Activated CD4-positive, alpha-beta T cell treated with anti-CD3 and anti-CD28 coated beads, Interleukin-2, amount 10 ng/mL, durations not matched to agents 7 days and 5 days (primary cell): ENCODE measurements at regions not wholly inside any gene's neighbourhood (a gene's known extent, or its start where the extent isn't known, plus 50 kb on each side); places are given as distances from the start of the nearest gene placed in this dataset.
"Not testable (repeated sequence)": the region's sequence is repeated elsewhere in the genome, so short reads cannot be mapped to it uniquely, and the experiment has no call there.

Source experiments
- CTCF ChIA-PET: fragments of 350-600 bp; sonication (Branson Sonifier 250); formaldehyde crosslinking; loops from one replicate; lab custom pipeline; 2021; ENCODE audit warnings: antibody characterized with exemption; lab: Charles Lee
- POLR2A ChIA-PET: fragments of 350-600 bp; sonication (Branson Sonifier 250); formaldehyde crosslinking; loops from one replicate; lab custom pipeline; 2021; ENCODE audit warnings: antibody characterized with exemption; lab: Charles Lee
- DNase-seq: peaks from one replicate; pipeline ENCODE4 v3.0.0-alpha.2; 2020
- H3K27ac Mint-ChIP-seq: one replicate; pipeline ENCODE4 v1.8.0; 2021; ENCODE audit warnings: mild to moderate bottlenecking, moderate library complexity, mixed read lengths
- H3K27me3 Mint-ChIP-seq: one replicate; pipeline ENCODE4 v1.8.0; 2021; ENCODE audit warnings: mixed read lengths
- H3K36me3 Mint-ChIP-seq: one replicate; pipeline ENCODE4 v1.8.0; 2021; ENCODE audit warnings: low read depth, mixed read lengths
- H3K4me1 Mint-ChIP-seq: one replicate; pipeline ENCODE4 v1.8.0; 2021; ENCODE audit warnings: mixed read lengths
- H3K4me3 Mint-ChIP-seq: one replicate; pipeline ENCODE4 v1.8.0; 2021; ENCODE audit warnings: mild to moderate bottlenecking, moderate library complexity, mixed read lengths
- H3K9me3 Mint-ChIP-seq: one replicate; pipeline ENCODE4 v1.8.0; 2021; ENCODE audit warnings: mixed read lengths

DNA sequence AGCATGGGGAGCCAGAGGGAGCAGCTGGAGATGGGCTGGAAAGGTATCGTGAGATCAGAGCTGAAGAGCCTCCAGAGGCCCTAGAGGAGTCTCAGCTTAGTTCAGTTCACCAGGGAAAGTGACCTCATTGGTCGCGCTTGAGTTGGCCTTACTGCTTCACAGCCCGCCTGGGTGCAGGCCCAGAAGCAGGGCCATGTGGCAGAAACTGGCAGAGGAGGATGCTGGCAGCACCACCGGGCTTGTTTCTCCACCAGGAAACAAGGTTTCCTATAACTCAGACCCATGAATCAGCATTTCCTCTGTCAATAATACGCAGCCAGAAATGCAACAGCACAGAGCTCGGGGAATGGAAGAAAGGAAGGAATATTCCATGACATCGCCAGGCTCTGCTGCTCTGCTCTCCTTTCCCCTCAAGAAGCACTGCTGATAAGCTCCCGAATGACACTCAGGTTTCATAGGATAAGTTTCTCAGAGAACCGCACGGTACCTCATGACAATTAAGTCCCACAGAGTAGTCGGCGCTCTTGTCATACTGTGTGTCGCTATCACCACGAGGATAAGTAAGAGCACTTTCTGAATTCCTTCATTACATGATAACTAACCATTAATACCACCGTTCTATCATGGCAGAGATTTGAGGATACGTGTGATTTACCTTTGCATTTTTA is 147.1 kb upstream of the LPP start:
- no peak for DNase-seq
- H3K27me3 Mint-ChIP-seq, result no peaks in the 10 kb centered on the region
- ChIA-PET CTCF (no interaction called here), POLR2A (no interaction called here)
- H3K36me3 Mint-ChIP-seq, result peaks cover 17% of the 10 kb centered on the region
- H3K4me3 Mint-ChIP-seq, result no peak overlapping the region
- peaks cover 16% of the 10 kb centered on the region for H3K9me3 Mint-ChIP-seq
- H3K27ac Mint-ChIP-seq, result no peak overlapping the region
- H3K4me1 Mint-ChIP-seq, result peaks cover 40% of the 10 kb centered on the region

DNA sequence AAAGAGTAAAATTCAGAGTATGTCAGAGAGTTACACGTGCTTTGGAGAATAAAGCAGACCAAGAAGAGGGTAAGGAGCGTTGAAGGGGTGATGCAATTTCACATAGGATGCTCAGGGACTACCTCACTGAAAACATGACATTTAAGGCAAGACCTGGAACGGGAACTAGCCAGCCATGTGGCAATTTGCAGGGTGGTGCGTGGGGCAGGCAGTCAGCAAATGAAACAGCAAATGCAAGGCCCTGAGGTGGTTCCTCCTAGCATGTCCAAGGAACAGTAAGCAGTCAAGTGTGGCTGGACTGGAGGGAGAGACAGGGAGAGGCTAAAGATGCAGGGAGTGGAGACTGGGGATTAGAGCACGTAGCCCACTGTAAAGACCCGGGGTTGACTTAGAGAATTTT is 146.1 kb upstream of the LPP start:
- ChIA-PET POLR2A (no interaction called here), CTCF (no interaction called here)
- Mint-ChIP-seq H3K4me1 (peaks cover 30% of the 10 kb centered on the region), H3K27ac (no peak overlapping the region), H3K27me3 (no peaks in the 10 kb centered on the region), H3K36me3 (peaks cover 12% of the 10 kb centered on the region), H3K4me3 (no peak overlapping the region), H3K9me3 (peaks cover 14% of the 10 kb centered on the region)
- no peak for DNase-seq

DNA sequence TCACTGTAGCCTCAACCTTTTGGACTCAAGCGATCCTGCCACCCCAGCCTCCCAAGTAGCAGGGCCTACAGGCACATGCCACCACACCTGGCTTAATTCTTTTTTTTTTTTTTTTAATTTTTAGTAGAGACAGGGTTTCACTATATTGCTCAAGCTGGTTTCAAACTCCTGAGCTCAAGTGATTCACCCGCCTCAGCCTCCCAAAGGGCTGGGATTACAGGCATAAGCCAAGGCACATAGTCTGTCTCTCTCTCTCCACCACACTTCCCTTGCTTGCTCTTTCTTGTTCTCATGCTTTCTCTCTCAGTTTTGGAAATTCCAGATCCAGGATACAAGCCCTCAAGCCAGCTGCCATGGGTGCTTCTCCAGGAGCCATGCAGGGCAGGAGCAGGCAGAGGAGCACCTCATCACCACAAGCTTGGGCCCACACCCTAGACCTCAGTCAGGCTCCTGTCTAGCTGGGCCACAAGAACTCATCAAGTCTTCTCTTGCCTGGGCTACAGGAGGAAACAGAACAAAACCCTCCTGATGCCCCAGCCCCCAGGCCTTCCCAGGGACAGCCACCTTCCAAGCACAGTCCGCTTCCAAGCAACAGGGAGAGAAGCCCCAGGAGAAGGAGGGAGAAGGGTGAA is 145.3 kb upstream of the LPP start:
- H3K27ac Mint-ChIP-seq, result peak overlapping the region; percentile 15
- POLR2A ChIA-PET, result no interaction called here

DNA sequence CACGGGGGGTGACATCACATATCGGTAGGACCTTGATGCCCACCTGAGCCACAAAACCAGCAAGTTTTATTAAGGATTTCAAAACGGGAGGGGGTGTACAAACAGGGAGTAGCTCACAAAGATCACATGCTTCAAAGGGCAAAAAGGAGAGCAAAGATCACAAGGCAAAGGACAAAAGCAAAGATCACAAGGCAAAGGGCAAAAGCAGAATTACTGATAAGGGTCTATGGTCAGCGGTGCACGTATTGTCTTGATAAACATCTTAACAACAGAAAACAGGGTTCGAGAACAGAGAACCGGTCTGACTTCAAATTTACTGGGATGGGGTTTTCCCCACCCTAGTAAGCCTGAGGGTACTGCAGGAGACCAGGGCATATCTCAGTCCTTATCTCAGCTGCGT is 143.5 kb upstream of the LPP start:
- CTCF ChIA-PET, result no interaction called here
- Mint-ChIP-seq H3K27ac (no peak overlapping the region), H3K4me1 (peaks cover 24% of the 10 kb centered on the region), H3K9me3 (peaks cover 14% of the 10 kb centered on the region), H3K36me3 (peaks cover 10% of the 10 kb centered on the region), H3K27me3 (peaks cover 9% of the 10 kb centered on the region), H3K4me3 (no peak overlapping the region)
- POLR2A ChIA-PET, result no interaction called here
- DNase-seq, result no peak

More for the DNA sequence above, 145.3 kb upstream of the LPP start:
- DNase-seq, result no peak
- Mint-ChIP-seq H3K4me3 (no peak overlapping the region), H3K4me1 (peaks cover 26% of the 10 kb centered on the region), H3K36me3 (peaks cover 12% of the 10 kb centered on the region), H3K9me3 (peaks cover 14% of the 10 kb centered on the region), H3K27me3 (no peaks in the 10 kb centered on the region)
- CTCF ChIA-PET, result interaction anchor here (1.0 kb wide), 1 partner anchor 269 kb away, joined by 3 read pairs; no protein-coding TSS in a partner anchor

DNA sequence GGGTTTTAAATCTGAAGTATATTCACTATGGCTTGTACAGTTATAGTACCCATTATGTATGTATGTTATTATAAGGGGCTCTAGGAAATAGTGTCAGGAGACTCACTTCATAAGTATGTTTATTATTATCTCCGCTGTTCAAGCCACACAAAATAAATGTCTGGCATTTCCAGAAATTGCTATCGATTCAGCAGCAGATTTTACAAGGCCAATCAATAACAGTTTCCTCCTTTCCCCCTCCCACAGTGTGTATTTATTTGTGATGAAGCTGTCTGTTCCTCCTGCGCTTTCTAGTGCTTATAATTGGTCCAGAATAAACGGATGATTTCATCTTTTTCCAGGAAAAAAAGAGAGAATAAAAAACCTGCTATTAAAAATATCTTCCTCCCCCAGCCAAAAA is 134.2 kb upstream of the LPP start:
- Mint-ChIP-seq H3K9me3 (peaks cover 8% of the 10 kb centered on the region), H3K4me3 (no peak overlapping the region), H3K36me3 (peaks cover 2% of the 10 kb centered on the region), H3K4me1 (no peaks in the 10 kb centered on the region), H3K27me3 (peaks cover 5% of the 10 kb centered on the region), H3K27ac (no peak overlapping the region)
- POLR2A ChIA-PET, result no interaction called here
- CTCF ChIA-PET, result interaction anchor here (1.3 kb wide), 1 partner anchor 19 kb away, joined by 4 read pairs; no protein-coding TSS in a partner anchor
- no peak for DNase-seq

DNA sequence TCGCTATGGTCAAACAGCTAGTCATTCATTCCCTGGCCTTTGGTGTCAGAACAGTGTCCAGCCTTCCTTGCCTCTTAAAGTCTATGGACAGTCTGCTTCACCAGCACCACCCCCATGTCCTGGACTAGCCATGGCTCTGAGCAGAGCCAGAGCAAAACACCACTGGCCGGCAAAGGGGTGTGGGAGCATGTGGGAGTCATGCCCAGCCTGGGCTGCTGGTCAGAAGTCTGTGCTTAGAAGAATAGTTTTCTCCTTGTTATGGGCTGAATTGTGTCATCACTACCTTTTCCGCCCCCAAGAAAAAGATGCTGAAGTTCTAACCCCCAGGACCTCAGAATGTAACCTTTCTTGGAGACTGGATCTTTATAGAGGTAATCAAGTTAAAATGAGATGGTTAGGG is 132.9 kb upstream of the LPP start:
- no peak overlapping the region for H3K4me3 Mint-ChIP-seq
- POLR2A ChIA-PET, result no interaction called here
- CTCF ChIA-PET, result interaction anchor here (1.3 kb wide), 1 partner anchor 9 kb away, joined by 4 read pairs; no protein-coding TSS in a partner anchor

DNA sequence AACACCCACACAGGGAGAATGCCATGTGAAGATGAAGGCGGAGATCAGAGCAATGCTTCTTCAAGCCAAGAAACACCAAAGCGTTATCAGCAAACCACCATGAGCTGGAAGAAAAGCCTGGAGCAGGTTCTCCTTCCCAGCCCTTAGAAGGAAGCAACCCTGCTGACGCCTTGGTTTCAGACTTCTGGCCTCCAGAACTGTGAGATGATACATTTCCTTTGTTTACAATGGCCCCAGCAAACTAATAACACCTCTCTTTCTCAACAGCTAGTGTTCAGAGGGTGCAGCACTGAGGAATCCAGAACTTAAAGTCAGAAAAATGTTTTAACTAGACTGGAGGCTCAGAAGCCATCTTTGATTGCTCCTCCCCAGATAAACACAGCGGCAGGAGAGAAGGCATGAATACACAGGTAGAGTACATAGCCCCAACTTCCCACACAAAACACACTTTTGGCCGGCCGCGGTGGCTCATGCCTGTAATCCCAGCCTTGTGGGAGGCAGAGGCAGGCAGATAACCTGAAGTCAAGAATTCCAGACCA is 132.4 kb upstream of the LPP start:
- ChIA-PET POLR2A (no interaction called here), CTCF (interaction anchor here (1.3 kb wide), 1 partner anchor 9 kb away, joined by 4 read pairs; no protein-coding TSS in a partner anchor)
- H3K27ac Mint-ChIP-seq, result no peak overlapping the region

More for the DNA sequence above, 132.9 kb upstream of the LPP start:
- DNase-seq, result no peak
- Mint-ChIP-seq H3K27ac (no peak overlapping the region), H3K27me3 (peaks cover 2% of the 10 kb centered on the region), H3K4me1 (no peaks in the 10 kb centered on the region), H3K36me3 (peaks cover 2% of the 10 kb centered on the region), H3K9me3 (peaks cover 6% of the 10 kb centered on the region)

DNA sequence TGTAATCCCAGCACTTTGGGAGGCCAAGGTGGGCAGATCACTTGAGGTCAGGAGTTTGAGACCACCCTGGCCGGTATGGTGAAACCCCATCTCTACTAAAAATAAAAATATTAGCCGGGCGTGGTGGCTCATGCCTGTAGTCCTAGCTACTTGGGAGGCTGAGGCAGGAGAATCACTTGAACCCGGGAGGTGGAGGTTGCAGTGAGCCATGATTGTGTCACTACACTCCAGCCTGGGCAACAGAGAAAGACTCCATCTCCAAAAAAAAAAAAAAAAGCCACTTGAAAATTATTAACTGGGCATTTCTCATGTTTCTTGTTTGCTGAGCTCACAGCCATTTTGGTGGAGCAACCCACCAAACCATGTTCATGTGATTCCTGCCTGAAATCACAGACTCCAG is 131.1 kb upstream of the LPP start:
- H3K4me1 Mint-ChIP-seq, DNase-seq, H3K36me3 Mint-ChIP-seq, H3K4me3 Mint-ChIP-seq, H3K27ac Mint-ChIP-seq, H3K27me3 Mint-ChIP-seq, POLR2A ChIA-PET, H3K9me3 Mint-ChIP-seq, CTCF ChIA-PET: not testable (repeated sequence)

More for the DNA sequence above, 132.4 kb upstream of the LPP start:
- no peak for DNase-seq
- Mint-ChIP-seq H3K4me3 (no peak overlapping the region), H3K9me3 (peaks cover 6% of the 10 kb centered on the region), H3K4me1 (no peaks in the 10 kb centered on the region), H3K27me3 (peaks cover 2% of the 10 kb centered on the region), H3K36me3 (peaks cover 2% of the 10 kb centered on the region)

DNA sequence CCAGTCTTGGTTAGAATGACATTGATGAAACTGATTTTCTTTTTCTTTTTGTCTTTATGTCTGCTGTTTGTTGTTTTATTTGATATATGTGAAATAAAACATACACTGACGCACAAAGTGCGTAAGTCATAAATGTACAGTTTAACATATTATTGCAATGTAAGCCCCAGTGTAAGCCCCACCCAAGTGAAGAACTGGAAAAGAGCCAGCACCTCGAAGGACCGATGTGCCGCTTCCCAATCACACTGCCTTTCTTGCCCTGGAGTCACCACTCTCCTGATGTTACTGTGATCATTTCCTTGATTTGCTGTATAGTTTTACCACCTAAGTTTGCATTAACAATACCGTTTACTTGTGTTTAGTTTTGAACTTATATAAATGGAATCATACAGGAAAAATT is 128.4 kb upstream of the LPP start:
- H3K27ac Mint-ChIP-seq, result no peak overlapping the region
- POLR2A ChIA-PET, result no interaction called here
- CTCF ChIA-PET, result no interaction called here
- DNase-seq, result no peak
- H3K36me3 Mint-ChIP-seq, result peaks cover 4% of the 10 kb centered on the region
- H3K4me1 Mint-ChIP-seq, result no peaks in the 10 kb centered on the region
- no peak overlapping the region for H3K4me3 Mint-ChIP-seq
- no peaks in the 10 kb centered on the region for H3K27me3 Mint-ChIP-seq
- H3K9me3 Mint-ChIP-seq, result peaks cover 6% of the 10 kb centered on the region

DNA sequence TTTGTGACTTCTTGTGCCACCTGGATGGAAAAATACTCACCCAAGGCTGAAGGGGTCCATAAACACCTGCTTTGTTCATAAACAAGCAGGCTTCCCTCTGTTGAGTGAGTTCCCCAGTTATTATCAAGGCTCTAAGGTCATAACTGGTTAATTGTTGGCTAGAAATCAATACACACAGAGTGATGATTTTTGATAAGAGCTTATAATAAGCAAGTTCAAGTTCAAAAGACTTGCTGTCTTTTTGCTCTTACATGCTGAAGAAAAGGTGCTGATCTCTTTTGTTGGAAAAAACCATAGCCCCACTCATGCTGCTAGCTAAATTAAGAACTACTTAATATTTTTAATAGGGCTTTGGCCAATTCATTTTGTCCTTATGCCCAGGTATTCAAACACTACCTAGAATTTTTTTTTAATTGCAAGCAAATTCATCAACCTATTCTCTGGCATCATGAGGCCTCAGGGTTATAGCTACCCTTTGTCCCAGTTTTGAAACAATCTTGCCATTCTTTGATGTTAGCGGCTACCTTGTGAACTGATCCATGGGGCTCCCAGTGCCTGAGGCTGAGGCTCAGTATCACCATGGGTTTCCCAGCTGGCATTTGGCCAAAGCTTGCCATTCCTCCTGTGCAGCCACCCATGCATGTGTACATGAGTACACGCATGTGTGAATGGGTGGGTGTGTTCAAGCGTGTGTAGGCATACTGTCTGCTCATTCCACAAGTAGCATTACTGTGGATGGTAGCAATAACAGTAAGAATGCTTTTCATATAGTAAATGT is 127.6 kb upstream of the LPP start:
- peaks cover 8% of the 10 kb centered on the region for H3K9me3 Mint-ChIP-seq
- POLR2A ChIA-PET, result no interaction called here
- no peak for DNase-seq
- CTCF ChIA-PET, result no interaction called here
- H3K36me3 Mint-ChIP-seq, result peaks cover 4% of the 10 kb centered on the region
- H3K4me1 Mint-ChIP-seq, result peaks cover 5% of the 10 kb centered on the region
- no peak overlapping the region for H3K27ac Mint-ChIP-seq
- H3K4me3 Mint-ChIP-seq, result no peak overlapping the region
- H3K27me3 Mint-ChIP-seq, result no peaks in the 10 kb centered on the region

DNA sequence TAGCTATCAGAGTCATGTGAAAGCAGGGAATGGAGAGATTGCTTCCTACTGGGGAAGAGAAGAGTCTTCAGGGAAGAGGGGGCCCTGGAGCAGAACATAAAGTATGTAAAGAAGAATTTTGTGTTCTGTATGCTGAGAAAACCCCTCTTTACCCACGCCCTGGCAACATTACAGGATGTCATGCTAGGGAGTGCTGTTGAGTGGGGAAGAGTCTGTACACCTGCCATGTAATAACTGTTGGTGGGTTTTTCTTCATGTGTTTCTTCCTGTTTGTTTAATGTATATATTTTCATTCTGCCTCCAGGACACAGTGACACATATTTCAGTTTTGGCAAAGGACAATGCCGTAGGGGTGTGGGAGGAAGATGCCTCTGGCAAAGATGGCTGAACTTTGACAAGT is 122.8 kb upstream of the LPP start:
- no peak overlapping the region for H3K27ac Mint-ChIP-seq
- ChIA-PET CTCF (interaction anchor here (0.6 to 0.8 kb wide), 4 partner anchors 27 to 1622 kb away, joined by 3 to 4 read pairs (median 4); no protein-coding TSS in a partner anchor), POLR2A (no interaction called here)
- DNase-seq, result no peak
- H3K4me1 Mint-ChIP-seq, result peaks cover 5% of the 10 kb centered on the region
- peaks cover 2% of the 10 kb centered on the region for H3K27me3 Mint-ChIP-seq
- H3K4me3 Mint-ChIP-seq, result no peak overlapping the region
- H3K9me3 Mint-ChIP-seq, result peaks cover 19% of the 10 kb centered on the region
- peaks cover 8% of the 10 kb centered on the region for H3K36me3 Mint-ChIP-seq

DNA sequence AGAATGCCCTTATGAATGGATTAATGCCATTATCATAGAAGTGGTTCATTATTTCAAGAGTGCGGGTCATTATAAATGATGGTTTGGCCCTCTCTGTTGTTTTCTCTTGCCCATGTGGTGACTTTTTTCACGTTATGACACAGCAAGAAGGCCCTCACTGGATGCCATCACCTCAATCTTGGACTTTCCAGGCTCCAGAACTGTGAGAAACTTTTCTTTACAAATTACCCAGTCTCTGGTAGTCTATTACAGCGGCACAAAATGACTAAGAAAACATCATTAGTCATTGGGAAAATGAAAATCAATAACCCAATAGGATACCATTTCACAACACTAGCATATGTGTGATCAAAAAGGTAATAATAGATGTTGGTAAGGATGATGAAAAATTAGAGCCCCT is 119.0 kb upstream of the LPP start:
- H3K4me3 Mint-ChIP-seq, result no peak overlapping the region
- H3K27me3 Mint-ChIP-seq, result peaks cover 2% of the 10 kb centered on the region
- peaks cover 5% of the 10 kb centered on the region for H3K4me1 Mint-ChIP-seq
- no peak for DNase-seq
- ChIA-PET POLR2A (no interaction called here), CTCF (no interaction called here)
- peaks cover 5% of the 10 kb centered on the region for H3K36me3 Mint-ChIP-seq
- H3K9me3 Mint-ChIP-seq, result peaks cover 19% of the 10 kb centered on the region
- no peak overlapping the region for H3K27ac Mint-ChIP-seq
